ENCODE measurements at regions not wholly inside any gene's neighbourhood (a gene's known extent, or its start where the extent isn't known, plus 50 kb on each side); places are given as distances from the start of the nearest gene placed in this dataset.

DNA sequence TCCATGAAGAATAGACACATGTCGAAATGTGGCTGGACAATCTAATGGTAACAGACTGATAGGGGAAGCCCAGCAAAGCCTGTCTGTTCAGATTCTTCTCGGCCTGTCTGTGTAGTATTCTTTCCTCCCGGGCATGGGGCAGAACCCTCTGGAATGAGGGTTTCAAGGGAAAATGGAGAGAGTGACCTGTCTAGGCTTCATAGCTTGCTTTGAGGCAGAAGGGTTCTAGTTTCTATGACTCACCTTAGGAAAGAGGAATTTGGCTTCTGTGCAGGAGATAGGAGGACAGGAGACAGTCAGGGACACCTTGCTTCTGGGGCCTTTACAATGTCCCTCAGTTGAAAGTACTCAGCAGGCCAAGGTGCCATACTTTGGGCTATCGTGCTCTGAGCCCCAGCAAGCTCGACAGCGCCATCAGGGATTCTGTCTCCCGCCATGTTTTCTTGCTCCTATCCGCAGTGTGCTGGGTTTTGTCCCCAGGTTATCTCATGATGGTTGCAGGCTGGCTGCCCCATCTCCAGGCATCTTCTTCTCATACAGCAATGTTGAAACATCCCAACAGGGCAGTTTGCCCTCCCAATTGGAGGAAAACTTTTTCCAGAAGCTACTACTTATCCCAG lies 74.7 kb upstream of the TLK1 start:
- TF ChIP-seq, protein P1, sequence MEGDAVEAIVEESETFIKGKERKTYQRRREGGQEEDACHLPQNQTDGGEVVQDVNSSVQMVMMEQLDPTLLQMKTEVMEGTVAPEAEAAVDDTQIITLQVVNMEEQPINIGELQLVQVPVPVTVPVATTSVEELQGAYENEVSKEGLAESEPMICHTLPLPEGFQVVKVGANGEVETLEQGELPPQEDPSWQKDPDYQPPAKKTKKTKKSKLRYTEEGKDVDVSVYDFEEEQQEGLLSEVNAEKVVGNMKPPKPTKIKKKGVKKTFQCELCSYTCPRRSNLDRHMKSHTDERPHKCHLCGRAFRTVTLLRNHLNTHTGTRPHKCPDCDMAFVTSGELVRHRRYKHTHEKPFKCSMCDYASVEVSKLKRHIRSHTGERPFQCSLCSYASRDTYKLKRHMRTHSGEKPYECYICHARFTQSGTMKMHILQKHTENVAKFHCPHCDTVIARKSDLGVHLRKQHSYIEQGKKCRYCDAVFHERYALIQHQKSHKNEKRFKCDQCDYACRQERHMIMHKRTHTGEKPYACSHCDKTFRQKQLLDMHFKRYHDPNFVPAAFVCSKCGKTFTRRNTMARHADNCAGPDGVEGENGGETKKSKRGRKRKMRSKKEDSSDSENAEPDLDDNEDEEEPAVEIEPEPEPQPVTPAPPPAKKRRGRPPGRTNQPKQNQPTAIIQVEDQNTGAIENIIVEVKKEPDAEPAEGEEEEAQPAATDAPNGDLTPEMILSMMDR (IDR thresholded peaks at IDR 0.05; ENCODE audit: low read length, missing control alignments): no peak
- DNase-seq (ENCODE audit: low read depth): no peak
- H3K4me3 ChIP-seq (replicated peaks; ENCODE audit: low read depth, low read length): no peak overlapping the region

DNA sequence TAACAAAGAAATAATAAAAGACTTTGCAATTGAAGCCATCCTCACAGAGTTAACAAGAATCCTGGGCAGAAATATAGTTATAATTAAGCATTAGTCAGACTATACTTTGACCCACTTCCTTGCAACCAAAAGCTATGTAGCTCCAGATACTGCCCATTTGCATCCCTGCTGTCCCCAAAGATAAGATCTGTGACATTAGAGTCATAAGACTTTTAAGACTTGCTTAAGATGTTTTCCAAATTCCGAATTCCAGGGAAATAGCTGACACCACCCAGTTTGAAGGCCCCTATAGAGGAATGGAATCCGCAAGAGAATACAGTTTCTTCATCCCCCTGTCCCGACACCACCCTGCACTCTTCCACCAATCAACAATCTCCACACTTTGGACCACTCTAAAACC lies 69.5 kb upstream of the TLK1 start:
- DNase-seq (ENCODE audit: low read depth): no peak
- TF ChIP-seq, protein P1 (IDR thresholded peaks at IDR 0.05; ENCODE audit: low read length, missing control alignments): no peak
- H3K4me3 ChIP-seq (replicated peaks; ENCODE audit: low read depth, low read length): no peak overlapping the region

- DNase-seq (ENCODE audit: low read depth): no peak
- TF ChIP-seq, protein P1 (IDR thresholded peaks at IDR 0.05; ENCODE audit: low read length, missing control alignments): no peak
- H3K4me3 ChIP-seq (replicated peaks; ENCODE audit: low read depth, low read length): no peak overlapping the region
Observed at GRCh38 chr2:171228826-171229225, 68.1 kb upstream of the TLK1 start.

DNA sequence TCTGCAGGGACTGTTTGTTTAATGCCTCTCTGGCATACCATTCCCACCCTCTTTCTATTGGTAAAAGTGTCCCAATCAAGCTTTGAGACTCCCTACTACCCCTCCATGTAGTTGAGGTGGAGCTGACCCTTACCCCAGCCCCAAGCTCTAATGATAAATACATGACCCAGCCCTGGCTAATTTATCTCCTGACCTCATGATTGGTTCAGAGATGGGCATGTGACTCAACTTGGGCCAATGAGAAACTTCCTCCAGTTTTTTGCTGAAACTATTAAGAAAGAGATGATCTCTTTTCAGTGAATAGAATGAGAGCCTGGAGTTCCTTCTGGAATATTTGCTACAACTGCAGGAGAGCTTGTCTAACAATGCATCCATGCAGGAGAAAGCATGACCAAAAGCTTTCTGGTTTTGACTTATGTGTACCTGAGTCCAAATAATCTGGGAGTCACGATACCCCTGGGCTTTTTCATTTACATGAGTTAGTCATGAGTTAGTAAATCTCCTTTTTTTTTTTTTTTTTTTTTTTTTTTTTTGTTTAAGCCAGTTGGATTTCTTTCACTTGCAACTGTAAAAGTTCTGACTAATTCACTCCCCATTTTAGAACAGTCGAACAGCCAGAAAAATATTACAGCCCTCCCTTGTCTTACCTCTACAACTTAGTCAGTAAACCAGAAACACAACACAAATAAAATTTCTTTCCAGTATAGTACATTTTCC lies 66.5 kb upstream of the TLK1 start:
- TF ChIP-seq, protein P1 (IDR thresholded peaks at IDR 0.05; ENCODE audit: low read length, missing control alignments): no peak
- H3K4me3 ChIP-seq (replicated peaks; ENCODE audit: low read depth, low read length): no peak overlapping the region
- no peak for DNase-seq (ENCODE audit: low read depth)

GRCh38 chr2:171226461-171226860 lies 65.8 kb upstream of the TLK1 start:
- no peak for DNase-seq (ENCODE audit: low read depth)
- no peak overlapping the region for H3K4me3 ChIP-seq (replicated peaks; ENCODE audit: low read depth, low read length)
- TF ChIP-seq, protein P1 (IDR thresholded peaks at IDR 0.05; ENCODE audit: low read length, missing control alignments): no peak

DNA sequence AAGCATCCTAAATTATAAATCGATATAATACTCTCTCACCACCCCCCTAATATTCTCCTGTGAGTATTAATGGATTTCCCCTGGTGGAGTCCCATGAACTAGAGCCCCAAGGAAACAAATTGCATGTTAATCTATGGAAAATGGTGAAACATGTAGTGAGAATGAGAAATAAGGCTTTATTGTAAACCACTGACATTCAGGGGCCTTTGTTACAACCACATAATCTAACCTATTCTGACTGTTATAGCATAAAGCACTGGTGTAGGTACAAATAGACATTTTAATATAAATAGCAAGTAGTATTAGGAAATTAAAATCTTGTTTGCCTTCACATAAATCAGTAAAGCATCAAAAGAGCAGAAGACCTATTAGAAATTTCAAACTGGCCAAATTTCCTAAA lies 65.3 kb upstream of the TLK1 start:
- TF ChIP-seq, protein P1 (IDR thresholded peaks at IDR 0.05; ENCODE audit: low read length, missing control alignments): no peak
- no peak for DNase-seq (ENCODE audit: low read depth)
- no peak overlapping the region for H3K4me3 ChIP-seq (replicated peaks; ENCODE audit: low read depth, low read length)
